Keratinocyte (primary cell): ENCODE measurements at regions not wholly inside any gene's neighbourhood (a gene's known extent, or its start where the extent isn't known, plus 50 kb on each side); places are given as distances from the start of the nearest gene placed in this dataset.

Experiments
- DNase-seq: peaks from one replicate; pipeline ENCODE4 v3.0.0-alpha.2; 2011; ENCODE audit warnings: low read depth, missing footprints, low spot score
- FAIRE-seq: peaks from 2 replicates; lab custom pipeline; 2011; peaks lifted over from hg19 to GRCh38; lab: Jason Lieb, UNC
- H2AFZ ChIP-seq: 2 replicates; pipeline ENCODE4 v1.6.0; 2012; ENCODE audit warnings: low read length, control low read depth, inconsistent platforms; ENCODE audit not compliant: control insufficient read depth
- H3K27ac ChIP-seq: 2 replicates; pipeline ENCODE4 v1.5.1; 2011; ENCODE audit warnings: low read length; ENCODE audit not compliant: control insufficient read depth, insufficient read depth
- H3K27me3 ChIP-seq: 3 replicates; pipeline ENCODE4 v1.6.0; 2011; ENCODE audit warnings: low read length; ENCODE audit not compliant: control insufficient read depth, insufficient read depth; ENCODE audit errors: extremely low read depth
- H3K36me3 ChIP-seq, 2 experiments: 2 replicates in 1 of 2; 3 replicates in 1 of 2; pipeline ENCODE4 v1.5.1; 2011; ENCODE audit warnings: low read length in 2 of 2, mild to moderate bottlenecking in 1 of 2; ENCODE audit not compliant: control insufficient read depth in 2 of 2, insufficient read depth in 2 of 2; ENCODE audit errors: extremely low read depth in 1 of 2
- H3K4me1 ChIP-seq: 3 replicates; pipeline ENCODE4 v1.5.1; 2011; ENCODE audit warnings: low read length; ENCODE audit not compliant: control insufficient read depth, insufficient read depth; ENCODE audit errors: extremely low read depth
- H3K4me2 ChIP-seq: 3 replicates; pipeline ENCODE4 v1.6.0; 2011; ENCODE audit warnings: low read depth, low read length; ENCODE audit not compliant: control insufficient read depth, insufficient read depth; ENCODE audit errors: extremely low read depth
- H3K4me3 ChIP-seq, 3 experiments: fragments of 200-600 bp in 1 of 3; sonication (generic) in 1 of 3; 2 replicates in 2 of 3; 3 replicates in 1 of 3; pipeline ENCODE4 v1.5.1; 2011 to 2016; ENCODE audit warnings: low read length in 3 of 3, mild to moderate bottlenecking in 3 of 3, control low read depth in 2 of 3, inconsistent platforms in 1 of 3, low read depth in 1 of 3, mixed read lengths in 1 of 3, mixed run types in 1 of 3, moderate library complexity in 1 of 3; ENCODE audit not compliant: control insufficient read depth in 2 of 3, insufficient read depth in 2 of 3; ENCODE audit errors: extremely low read depth in 1 of 3
- H3K79me2 ChIP-seq: 2 replicates; pipeline ENCODE4 v1.6.0; 2012; ENCODE audit warnings: low read length; ENCODE audit not compliant: control insufficient read depth, insufficient read depth
- H3K9ac ChIP-seq: 3 replicates; pipeline ENCODE4 v1.6.0; 2011; ENCODE audit warnings: low read length; ENCODE audit not compliant: control insufficient read depth, insufficient read depth; ENCODE audit errors: extremely low read depth
- H3K9me1 ChIP-seq: 3 replicates; pipeline ENCODE4 v1.6.0; 2011; ENCODE audit warnings: low read length; ENCODE audit not compliant: control insufficient read depth, insufficient read depth; ENCODE audit errors: extremely low read depth
- H3K9me3 ChIP-seq: 2 replicates; pipeline ENCODE4 v1.5.1; 2012; ENCODE audit warnings: low read depth, low read length; ENCODE audit not compliant: control insufficient read depth
- H4K20me1 ChIP-seq: 3 replicates; pipeline ENCODE4 v1.6.0; 2011; ENCODE audit warnings: low read length; ENCODE audit not compliant: control insufficient read depth, insufficient read depth; ENCODE audit errors: extremely low read depth
- EZH2 ChIP-seq: IDR thresholded peaks from one replicate; pipeline ENCODE4 v1.6.1; 2012; ENCODE audit warnings: inconsistent platforms, mild to moderate bottlenecking, low read length, moderate library complexity
- dilution Hi-C: fragments of 300-500 bp; cut with MboI; formaldehyde crosslinking; loops from one replicate; pipeline ENCODE4 v1.7.0; 2020; ENCODE audit warnings: low sequenced_read_pairs; ENCODE audit not compliant: extremely low pct_ligation_motif_present
- TF ChIP-seq, protein P1 (sequence below), 3 experiments: IDR thresholded peaks in 1 of 3; conservative IDR thresholded peaks in 1 of 3; optimal IDR thresholded peaks in 1 of 3; 2 replicates in 2 of 3; 3 replicates in 1 of 3; pipeline versions ENCODE3 to v1.5.1; 2011; ENCODE audit warnings: low read length in 3 of 3, mild to moderate bottlenecking in 3 of 3, moderate library complexity in 2 of 3, control low read depth in 1 of 3, inconsistent platforms in 1 of 3; ENCODE audit not compliant: insufficient read depth in 2 of 3; ENCODE audit errors: extremely low read depth in 1 of 3

DNA sequence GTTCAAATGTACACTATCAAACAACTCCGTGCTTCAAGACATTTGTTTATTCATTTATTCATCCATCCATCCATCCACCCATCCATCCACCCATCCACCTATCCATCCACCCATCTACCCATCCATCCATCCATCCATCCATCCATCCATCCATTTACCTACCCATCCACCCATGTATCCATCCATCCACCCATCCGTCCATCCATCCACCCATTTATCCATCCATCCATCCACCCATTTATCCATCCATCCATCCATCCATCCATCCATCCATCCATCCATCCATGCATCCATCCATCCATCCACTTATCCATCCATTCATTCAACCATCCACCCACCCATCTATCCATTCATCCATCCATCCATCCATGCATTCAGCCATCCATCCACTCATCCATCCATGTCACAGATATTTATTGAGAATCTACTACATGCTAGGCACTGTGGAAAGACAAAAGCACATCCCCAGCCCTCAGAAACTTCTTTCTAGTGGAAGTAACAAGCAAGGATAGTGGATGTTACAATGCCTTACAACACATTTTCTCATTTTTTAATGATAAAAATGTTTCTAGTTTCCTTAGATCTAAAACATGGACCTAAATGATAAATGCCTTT is 237.6 kb downstream of the ZNF536 start:
- no peaks in the 10 kb centered on the region for H3K79me2 ChIP-seq
- FAIRE-seq, result no peak
- H3K36me3 ChIP-seq, result no peaks in the 10 kb centered on the region
- no peak overlapping the region for H3K27ac ChIP-seq
- H3K9me3 ChIP-seq, result no peaks in the 10 kb centered on the region
- H3K4me3 ChIP-seq, result no peak overlapping the region
- no peak overlapping the region for H2AFZ ChIP-seq
- H3K9ac ChIP-seq, result no peak overlapping the region
- no peak for DNase-seq
- H4K20me1 ChIP-seq, result no peaks in the 10 kb centered on the region
- dilution Hi-C loops, result no loop called here
- H3K4me2 ChIP-seq, result no peak overlapping the region
- H3K9me1 ChIP-seq, result no peaks in the 10 kb centered on the region
- H3K27me3 ChIP-seq, result no peaks in the 10 kb centered on the region
- H3K4me1 ChIP-seq, result no peaks in the 10 kb centered on the region
- TF ChIP-seq, protein P1, sequence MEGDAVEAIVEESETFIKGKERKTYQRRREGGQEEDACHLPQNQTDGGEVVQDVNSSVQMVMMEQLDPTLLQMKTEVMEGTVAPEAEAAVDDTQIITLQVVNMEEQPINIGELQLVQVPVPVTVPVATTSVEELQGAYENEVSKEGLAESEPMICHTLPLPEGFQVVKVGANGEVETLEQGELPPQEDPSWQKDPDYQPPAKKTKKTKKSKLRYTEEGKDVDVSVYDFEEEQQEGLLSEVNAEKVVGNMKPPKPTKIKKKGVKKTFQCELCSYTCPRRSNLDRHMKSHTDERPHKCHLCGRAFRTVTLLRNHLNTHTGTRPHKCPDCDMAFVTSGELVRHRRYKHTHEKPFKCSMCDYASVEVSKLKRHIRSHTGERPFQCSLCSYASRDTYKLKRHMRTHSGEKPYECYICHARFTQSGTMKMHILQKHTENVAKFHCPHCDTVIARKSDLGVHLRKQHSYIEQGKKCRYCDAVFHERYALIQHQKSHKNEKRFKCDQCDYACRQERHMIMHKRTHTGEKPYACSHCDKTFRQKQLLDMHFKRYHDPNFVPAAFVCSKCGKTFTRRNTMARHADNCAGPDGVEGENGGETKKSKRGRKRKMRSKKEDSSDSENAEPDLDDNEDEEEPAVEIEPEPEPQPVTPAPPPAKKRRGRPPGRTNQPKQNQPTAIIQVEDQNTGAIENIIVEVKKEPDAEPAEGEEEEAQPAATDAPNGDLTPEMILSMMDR (optimal IDR thresholded peaks at IDR 0.05 in 1 of 3, IDR thresholded peaks at IDR 0.05 in 1 of 3, conservative IDR thresholded peaks at IDR 0.05 in 1 of 3; ENCODE audit: extremely low read depth in 1 of 3, insufficient read depth in 2 of 3, low read length in 3 of 3), result no peak
- TF ChIP-seq EZH2, result no peak

DNA sequence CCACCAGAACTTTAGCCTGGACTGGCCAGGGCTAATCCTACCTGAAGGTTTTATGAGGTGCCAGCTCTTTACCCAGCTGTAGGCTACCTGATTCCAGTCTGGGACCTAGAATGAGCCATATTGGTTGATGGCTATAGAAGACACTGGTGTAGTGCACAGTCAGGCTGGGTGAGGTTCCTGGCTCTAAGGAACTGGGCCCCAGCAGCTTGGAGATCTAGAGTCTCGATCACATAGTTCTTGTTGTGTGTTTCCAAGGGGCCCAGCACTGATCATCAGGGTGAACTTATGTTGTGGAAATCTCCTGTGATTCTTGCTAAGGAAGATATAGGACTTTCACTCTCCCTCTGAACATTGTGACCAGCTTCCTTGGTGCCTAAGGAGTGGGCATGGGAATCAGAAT is 236.3 kb downstream of the ZNF536 start:
- no peak overlapping the region for H2AFZ ChIP-seq
- no peaks in the 10 kb centered on the region for H3K9me1 ChIP-seq
- no peaks in the 10 kb centered on the region for H3K27me3 ChIP-seq
- FAIRE-seq (no peak), DNase-seq (no peak)
- H3K27ac ChIP-seq, result no peak overlapping the region
- H3K79me2 ChIP-seq, result no peaks in the 10 kb centered on the region
- no peaks in the 10 kb centered on the region for H3K4me1 ChIP-seq
- H3K9ac ChIP-seq, result no peak overlapping the region
- dilution Hi-C loops, result no loop called here
- no peak overlapping the region for H3K4me3 ChIP-seq
- no peak overlapping the region for H3K4me2 ChIP-seq
- TF ChIP-seq, protein P1 (optimal IDR thresholded peaks at IDR 0.05 in 1 of 3, IDR thresholded peaks at IDR 0.05 in 1 of 3, conservative IDR thresholded peaks at IDR 0.05 in 1 of 3; ENCODE audit: extremely low read depth in 1 of 3, insufficient read depth in 2 of 3, low read length in 3 of 3), result no peak
- TF ChIP-seq EZH2, result no peak
- no peaks in the 10 kb centered on the region for H3K9me3 ChIP-seq
- H3K36me3 ChIP-seq, result no peaks in the 10 kb centered on the region
- no peaks in the 10 kb centered on the region for H4K20me1 ChIP-seq
